ENCODE measurements at regions not wholly inside any gene's neighbourhood (a gene's known extent, or its start where the extent isn't known, plus 50 kb on each side); places are given as distances from the start of the nearest gene placed in this dataset.

- no peak for DNase-seq (ENCODE audit: low spot score)
These were observed 382.2 kb downstream of the FUT8 start for GRCh38 chr14:65794674-65795279.

DNA sequence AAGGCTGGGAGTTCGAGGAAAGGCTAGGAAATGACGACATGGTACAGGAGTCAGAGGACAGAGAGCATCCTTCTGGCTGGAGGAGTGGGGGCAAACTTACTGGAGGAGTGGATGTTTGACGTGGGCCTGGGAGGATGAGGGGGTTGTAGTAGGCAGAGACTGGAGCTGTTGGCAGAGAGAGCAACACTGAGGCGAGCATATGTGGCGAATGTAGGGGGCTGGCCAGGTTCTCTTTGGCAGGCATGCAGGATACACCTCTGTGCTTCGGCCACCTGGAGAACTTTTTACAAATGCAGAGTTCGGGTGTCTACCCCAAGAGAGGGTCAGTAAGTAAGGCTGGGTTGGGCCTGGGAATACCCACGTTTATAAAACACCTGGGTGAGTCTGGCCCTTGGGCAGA lies 385.7 kb downstream of the FUT8 start:
- no peak for DNase-seq (ENCODE audit: low spot score)

DNA sequence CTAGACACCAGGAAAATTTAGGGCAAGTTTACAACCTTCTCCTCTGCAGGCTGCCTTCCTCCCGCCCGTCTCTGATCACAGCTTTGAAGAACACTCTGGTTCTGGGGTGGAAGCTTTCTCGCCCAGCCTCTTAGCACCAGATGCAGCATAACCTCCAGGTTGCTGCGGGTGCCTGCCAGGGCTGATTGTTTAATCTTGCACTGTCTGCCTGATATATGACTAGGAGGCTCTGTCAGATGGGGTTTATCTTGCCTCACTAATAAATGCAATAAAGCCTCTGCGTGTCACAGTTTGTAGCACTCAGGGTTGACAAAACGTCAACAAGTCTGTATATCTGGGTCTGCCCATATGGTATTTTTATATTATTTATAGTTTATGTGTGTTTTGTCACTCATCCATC lies 388.2 kb downstream of the FUT8 start:
- DNase-seq (ENCODE audit: low spot score), result no peak

DNA sequence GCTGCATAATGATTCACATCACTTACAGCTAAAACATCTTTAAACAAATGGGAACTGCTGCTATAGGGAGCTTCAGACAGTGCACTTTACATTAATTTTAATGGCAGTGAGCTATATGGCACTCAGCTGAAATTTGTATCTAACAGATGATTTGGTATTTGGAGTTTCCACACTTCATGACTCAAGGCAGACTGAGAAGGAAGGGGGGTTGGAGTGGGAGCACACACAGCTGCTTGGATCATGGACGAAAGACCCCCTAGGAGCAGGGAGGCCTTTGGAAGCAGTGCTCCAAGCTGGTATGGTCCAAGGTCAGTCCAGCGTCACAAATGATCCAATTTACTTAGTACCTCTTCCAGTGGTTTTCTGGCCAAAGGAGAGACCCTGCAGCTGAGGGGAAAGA lies 389.7 kb downstream of the FUT8 start:
- no peak for DNase-seq (ENCODE audit: low spot score)

- DNase-seq (ENCODE audit: low spot score), result no peak
These were observed 391.4 kb downstream of the FUT8 start for GRCh38 chr14:65803885-65804284.

DNA sequence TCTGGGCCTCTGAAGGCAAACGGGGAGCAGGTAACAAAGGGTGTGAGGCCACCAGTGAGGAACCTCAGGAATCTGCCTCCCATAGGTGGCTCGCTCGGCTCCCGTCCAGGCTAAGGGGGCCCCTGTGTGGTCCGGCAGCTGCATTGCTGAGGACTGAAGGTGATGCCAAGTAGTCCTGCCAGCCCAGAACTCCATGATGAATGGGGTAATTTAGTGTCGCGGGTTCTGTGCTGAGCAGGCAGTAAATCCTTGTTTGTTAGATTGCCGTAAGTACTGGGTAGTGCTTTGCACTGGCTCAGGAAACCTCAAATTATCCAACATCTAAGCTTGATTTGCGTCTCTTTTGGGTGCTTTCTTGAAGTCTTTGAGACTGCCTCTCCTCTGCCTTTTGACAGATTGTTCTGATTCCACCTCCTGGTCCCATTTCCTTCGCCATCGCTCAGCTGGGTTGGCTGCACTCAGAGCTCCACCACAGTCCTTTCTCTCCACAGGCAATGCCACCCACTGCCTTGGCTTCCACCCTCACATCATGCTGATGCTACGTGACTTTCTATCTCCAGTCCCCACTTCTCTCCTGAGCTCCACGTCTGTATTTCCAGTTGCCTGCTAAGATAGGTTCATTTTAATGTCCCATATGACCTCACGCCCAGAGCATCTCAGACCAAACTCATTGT lies 392.0 kb downstream of the FUT8 start:
- no peak for DNase-seq (ENCODE audit: low spot score)

DNA sequence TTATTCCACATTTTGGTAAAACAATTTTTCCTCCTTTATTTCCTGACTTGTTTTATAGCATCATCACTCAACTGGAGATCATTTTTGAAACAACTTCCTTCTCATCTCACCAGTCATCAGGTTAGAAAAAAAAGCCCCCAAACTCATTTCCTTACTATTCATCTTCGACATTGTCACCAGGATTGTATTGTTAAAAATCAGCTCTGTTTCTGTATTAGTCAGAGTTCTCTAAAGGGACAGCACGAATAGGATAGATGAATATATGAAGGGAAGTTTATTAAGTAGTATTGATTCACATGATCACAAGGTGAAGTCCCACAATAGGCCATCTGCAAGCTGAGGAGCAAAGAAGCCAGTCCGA lies 392.6 kb downstream of the FUT8 start:
- no peak for DNase-seq (ENCODE audit: low spot score)

- no peak for DNase-seq (ENCODE audit: low spot score)
These were observed 395.9 kb downstream of the FUT8 start for GRCh38 chr14:65808390-65808789.

- DNase-seq (ENCODE audit: low spot score), result no peak
These were observed 397.8 kb downstream of the FUT8 start for GRCh38 chr14:65810322-65810721.

DNA sequence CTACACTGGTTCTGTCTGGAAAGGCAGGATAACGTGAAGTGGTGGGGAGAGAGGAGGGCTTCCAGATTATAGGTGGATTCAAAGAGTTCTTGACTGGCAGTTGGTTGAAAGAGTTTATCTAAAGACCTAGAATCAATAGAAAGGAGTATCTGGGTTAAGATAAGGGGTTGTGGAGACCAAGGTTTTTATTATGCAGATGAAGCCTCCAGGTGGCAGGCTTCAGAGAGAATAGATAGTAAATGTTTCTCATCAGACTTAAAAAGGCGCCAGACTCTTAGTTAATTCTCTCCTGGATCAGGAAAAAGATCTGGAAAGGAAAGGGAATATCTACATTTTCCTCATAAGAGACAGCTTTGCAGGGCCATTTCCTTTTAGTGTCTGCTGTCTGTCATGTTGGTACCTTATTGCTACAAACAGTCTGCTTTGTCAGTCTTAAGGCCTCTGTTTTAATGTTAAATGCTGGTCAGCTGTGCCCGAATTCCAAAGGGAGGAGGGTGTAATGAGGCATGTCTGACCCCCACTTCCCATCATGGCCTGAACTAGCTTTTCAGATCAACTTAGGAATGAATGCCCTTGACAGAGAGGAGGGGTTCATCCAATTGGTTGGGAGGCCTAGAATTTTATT lies 401.3 kb downstream of the FUT8 start:
- DNase-seq (ENCODE audit: low spot score), result no peak

DNA sequence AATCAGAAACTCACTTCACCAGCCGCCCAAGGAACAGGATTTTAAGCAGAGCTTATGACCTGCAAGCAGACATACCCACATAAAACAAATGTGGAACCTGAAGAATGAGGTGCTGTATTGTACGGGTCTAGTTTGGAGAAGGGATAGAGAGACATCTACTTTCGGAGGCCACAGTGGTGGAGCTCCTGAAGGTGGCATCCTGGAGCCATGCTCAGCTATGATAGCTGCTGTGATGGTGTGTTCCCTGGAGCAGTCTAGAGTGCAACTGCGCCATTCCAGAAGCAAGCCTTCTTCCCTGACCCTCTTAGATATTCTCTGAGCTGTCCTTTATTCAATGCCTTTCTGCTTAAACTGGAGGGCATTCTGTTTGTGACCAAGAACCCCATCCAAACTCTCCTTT lies 402.6 kb downstream of the FUT8 start:
- DNase-seq (ENCODE audit: low spot score), result no peak

- no peak for DNase-seq (ENCODE audit: low spot score)
These were observed 404.5 kb downstream of the FUT8 start for GRCh38 chr14:65817011-65817410.

DNA sequence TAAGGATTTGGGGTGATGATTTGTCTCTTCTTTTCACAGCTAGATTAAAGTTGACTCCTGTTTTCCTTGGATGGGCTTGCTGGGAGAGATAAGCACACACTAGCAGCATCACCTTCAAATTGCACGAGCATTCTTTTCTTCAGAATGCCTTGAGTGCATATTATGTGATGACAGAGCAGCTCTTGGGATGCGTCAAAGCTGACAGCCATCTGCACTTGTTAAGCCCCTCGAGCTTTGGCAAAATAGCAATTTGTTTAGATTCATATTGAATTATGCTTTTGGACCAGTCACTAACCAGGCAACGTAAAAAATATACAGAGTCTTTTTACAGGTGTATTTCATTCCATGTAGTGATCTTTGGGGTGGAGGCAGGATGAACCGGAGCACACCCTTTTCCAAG lies 407.0 kb downstream of the FUT8 start:
- DNase-seq (ENCODE audit: low spot score), result no peak

DNA sequence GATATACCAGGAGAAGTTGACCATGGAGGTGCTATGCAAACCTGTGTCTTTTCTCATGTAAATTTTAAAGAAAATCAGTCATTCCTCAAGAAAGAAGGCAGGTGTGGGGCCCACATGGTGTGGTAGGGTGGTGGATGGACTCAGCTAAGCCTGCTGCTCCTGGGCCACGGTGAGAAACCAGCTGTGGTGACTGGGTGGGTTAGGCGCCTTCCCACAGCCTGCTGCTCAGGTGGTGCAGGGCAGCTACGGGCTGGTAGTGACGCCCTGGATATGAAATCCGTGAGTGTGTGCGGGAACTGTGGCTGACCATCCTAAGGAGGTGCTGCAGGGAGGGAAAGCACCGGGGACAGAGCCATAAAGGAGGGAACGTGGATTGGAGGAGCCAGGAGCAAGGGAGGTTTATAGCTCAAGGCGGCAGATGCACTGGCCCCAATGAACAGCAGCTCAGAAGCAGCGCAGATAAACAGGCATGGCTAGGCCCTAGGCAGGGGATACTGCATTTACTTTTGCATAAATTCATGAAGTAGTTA lies 408.8 kb downstream of the FUT8 start:
- no peak for DNase-seq (ENCODE audit: low spot score)

DNA sequence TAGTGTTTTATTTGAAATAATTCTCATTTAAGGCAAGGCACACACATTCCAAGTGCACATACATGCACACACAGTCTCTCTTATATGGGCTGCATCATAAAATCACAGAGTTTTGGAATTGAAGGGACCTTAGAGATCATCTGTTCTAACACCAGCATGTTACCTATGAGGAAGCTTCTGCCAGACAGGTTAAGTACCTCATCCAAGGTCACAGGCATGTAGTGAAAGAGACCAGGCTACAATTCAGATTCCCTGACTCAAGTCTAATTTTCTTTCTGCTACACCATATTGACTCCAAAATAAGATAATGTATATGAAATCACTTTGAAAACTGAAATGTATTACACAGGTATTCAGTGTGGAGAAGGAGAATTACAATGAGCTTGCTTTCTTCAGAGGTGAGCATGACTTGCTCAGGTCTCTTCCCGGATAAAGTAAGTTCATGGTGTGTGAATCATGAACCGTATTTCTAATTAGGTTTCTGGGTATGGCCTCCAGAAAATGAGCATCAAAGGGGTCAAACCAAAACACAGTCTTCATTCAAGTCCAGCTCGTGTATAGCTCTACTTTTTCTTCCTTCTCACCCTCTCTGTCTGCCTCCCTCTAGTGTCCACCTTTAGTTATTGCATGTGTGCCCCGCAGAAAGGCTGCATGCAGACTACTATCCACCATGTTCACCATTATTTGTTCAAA lies 411.9 kb downstream of the FUT8 start:
- peak; percentile 71 for DNase-seq (ENCODE audit: low spot score)

DNA sequence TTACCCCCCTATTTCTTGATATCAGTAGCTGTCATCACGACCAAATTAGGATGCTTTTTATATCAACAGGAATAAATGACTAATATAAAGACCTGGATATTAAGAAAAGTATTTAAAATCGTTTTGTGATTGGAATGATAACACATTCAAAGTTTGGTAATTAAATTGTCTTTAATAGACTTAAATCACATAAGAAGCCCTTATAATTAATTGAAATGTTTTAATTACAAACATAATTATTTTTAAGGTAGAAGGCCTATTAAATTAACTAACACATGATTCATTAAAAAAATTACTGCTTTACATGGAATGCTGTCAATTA lies 412.4 kb downstream of the FUT8 start:
- DNase-seq (ENCODE audit: low spot score), result no peak

DNA sequence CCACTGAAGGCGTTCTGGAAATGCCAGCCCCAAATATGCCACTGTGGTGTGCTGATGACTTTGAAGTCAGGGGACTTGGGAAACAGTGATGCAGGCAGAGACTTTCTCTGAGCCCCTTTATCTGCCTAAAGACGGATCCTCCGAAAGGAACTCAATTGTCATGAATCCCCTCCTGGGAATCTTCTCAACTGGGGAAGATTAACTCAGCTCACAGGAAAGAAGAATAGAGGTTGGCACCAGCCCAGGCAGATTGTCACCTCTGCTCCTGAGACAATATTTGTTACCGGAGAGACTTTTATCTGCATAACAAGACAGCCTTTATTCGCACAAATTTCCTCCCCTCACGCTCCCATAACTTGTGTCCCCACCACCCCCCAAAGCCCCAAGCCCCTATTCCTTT lies 414.4 kb downstream of the FUT8 start:
- no peak for DNase-seq (ENCODE audit: low spot score)

DNA sequence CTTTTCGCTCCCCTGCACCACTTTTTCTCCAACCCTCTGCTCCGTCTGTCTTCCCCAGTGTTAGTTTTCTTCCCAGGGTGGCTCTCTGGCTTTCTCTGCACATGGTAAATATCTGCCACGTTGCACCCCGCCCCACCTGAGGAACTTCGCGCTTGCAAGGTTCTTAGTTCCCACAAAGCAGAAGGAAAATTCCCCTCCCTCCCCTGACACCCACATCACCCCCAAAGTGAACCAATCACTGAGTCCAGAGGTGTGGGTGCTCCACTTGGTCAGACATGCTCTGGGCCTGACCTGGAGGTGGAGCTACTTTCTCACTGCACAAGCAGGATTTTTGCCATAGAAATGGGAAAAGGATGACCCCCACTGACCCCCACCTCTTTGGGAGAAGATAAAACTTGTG lies 415.0 kb downstream of the FUT8 start:
- no peak for DNase-seq (ENCODE audit: low spot score)

DNA sequence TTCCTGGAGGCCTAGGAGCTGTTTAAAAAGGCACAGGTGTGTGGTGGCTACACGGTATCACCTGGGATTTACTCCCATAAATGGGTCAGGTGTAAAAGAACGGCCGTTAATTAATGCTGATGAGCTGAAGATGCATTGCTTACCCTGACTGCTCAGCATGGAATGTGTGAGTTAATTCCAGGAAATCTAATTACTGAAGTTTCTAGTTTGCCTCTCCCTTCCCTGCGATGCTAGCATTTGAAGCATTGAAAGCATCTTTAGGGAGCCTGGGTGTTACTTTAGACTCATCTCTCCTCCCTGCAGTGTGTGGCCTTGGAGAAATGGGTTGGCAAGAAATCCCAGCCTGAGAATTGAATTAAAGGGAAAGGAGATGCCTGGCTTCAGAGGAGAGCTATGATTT lies 415.9 kb downstream of the FUT8 start:
- DNase-seq (ENCODE audit: low spot score), result no peak

DNA sequence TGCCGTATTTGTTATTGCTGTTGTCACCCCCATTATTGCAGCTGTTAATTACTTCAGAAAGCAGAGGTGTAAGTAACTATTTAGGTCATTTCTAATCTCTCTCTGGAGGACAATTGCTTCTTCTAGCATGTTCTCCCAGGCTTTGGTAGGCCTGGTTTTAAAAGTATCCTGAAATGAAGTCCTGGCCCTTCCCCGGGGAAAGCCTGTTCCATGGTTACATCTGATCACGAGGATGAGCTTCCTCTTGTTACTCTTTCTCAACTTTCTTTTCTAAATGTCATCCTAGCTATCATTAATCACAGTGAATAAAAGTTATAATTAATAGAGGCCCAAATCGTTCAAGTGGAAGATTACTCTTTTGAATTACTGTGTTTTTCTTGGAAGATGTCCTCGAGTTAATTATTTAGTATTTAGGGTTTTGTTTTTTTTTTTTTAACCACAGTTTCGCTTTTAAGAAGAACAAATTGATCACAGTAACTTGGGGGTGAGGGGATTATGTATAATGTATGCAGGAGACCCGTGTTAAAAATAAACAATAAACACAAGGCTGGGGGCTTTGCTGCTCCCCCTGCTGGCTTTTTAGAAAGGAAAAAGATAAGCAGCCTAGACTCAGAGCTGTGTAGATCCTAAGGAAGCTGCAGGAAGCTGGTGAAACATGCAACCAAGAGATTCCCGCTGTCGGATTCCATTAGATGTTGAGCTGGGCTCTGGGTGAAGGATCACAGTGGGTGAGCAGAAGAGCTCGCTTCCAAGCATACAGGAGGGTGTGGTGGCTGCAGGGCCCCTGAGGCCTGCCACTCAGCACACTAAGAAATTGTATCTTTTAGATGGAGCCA lies 420.1 kb downstream of the FUT8 start:
- no peak for DNase-seq (ENCODE audit: low spot score)

GRCh38 chr14:65833267-65833880 lies 420.8 kb downstream of the FUT8 start:
- no peak for DNase-seq (ENCODE audit: low spot score)

- DNase-seq (ENCODE audit: low spot score), result no peak
These were observed 421.5 kb downstream of the FUT8 start for GRCh38 chr14:65834051-65834450.

Measured in germinal center (tissue), 1 donor.